Nucleus accumbens (tissue), 56 donors: ENCODE measurements at regions not wholly inside any gene's neighbourhood (a gene's known extent, or its start where the extent isn't known, plus 50 kb on each side); places are given as distances from the start of the nearest gene placed in this dataset.
A peak's percentile ranks its signal among the peaks of the same experiment; 100 is the strongest.

Experiments used
- DNase-seq, 56 donors: peaks; one replicate each; lab custom pipeline; 2025; lab: John Stamatoyannopoulos, UW

GRCh38 chr1:177383715-177384114, 213.0 kb downstream of the BRINP2 start:
- no peak for DNase-seq

- no peak for DNase-seq
These were observed 207.1 kb downstream of the BRINP2 start for GRCh38 chr1:177377866-177378265.

GRCh38 chr1:177368255-177368654, 197.5 kb downstream of the BRINP2 start:
- DNase-seq = no peak

GRCh38 chr1:177366091-177366490, 195.3 kb downstream of the BRINP2 start:
- DNase-seq = no peak

- no peak for DNase-seq
These were observed 190.0 kb downstream of the BRINP2 start for GRCh38 chr1:177360791-177361190.

- no peak for DNase-seq
These were observed 186.1 kb downstream of the BRINP2 start for GRCh38 chr1:177356674-177357435.

GRCh38 chr1:177355575-177355974, 184.8 kb downstream of the BRINP2 start:
- peak in 34 of 56 donors; percentile 0 to 59 (median 18) for DNase-seq

GRCh38 chr1:177354247-177354646, 183.5 kb downstream of the BRINP2 start:
- no peak for DNase-seq

- DNase-seq = peak in 1 of 56 donors; percentile 2
These were observed 180.8 kb downstream of the BRINP2 start for GRCh38 chr1:177351361-177352108.

GRCh38 chr1:177346790-177347359, 176.1 kb downstream of the BRINP2 start:
- DNase-seq = no peak

GRCh38 chr1:177343445-177343844, 172.7 kb downstream of the BRINP2 start:
- DNase-seq = no peak

- no peak for DNase-seq
These were observed 171.0 kb downstream of the BRINP2 start for GRCh38 chr1:177341773-177342172.

- no peak for DNase-seq
These were observed 169.9 kb downstream of the BRINP2 start for GRCh38 chr1:177340601-177341067.

GRCh38 chr1:177338376-177338775, 167.6 kb downstream of the BRINP2 start:
- DNase-seq = no peak

- no peak for DNase-seq
These were observed 164.1 kb downstream of the BRINP2 start for GRCh38 chr1:177334903-177335302.

- no peak for DNase-seq
These were observed 163.3 kb downstream of the BRINP2 start for GRCh38 chr1:177333936-177334595.
